Neural progenitor cell (in vitro differentiated cells): ENCODE measurements at regions not wholly inside any gene's neighbourhood (a gene's known extent, or its start where the extent isn't known, plus 50 kb on each side); places are given as distances from the start of the nearest gene placed in this dataset.

Experiments used
- DNase-seq: peaks from one replicate; pipeline ENCODE4 v3.0.0-alpha.2; 2016; ENCODE audit warnings: low spot score
- H2AFZ ChIP-seq: fragments of 200-600 bp; sonication (generic); replicated peaks from 2 replicates; pipeline ENCODE4 v1.6.1; 2016; ENCODE audit warnings: antibody characterized with exemption
- H3F3A ChIP-seq: fragments of 200-600 bp; sonication (generic); 2 replicates; pipeline ENCODE4 v1.6.1; 2016; ENCODE audit warnings: antibody characterized with exemption, low read depth
- H3K27ac ChIP-seq: fragments of 200-600 bp; sonication (generic); 2 replicates; pipeline ENCODE4 v1.5.1; 2016; ENCODE audit warnings: mild to moderate bottlenecking
- H3K27me3 ChIP-seq: fragments of 200-600 bp; sonication (generic); 2 replicates; pipeline ENCODE4 v1.6.1; 2016; ENCODE audit warnings: mild to moderate bottlenecking, moderate library complexity
- H3K36me3 ChIP-seq: fragments of 200-600 bp; sonication (generic); 2 replicates; pipeline ENCODE4 v1.5.1; 2016
- H3K4me1 ChIP-seq: fragments of 200-600 bp; sonication (generic); 2 replicates; pipeline ENCODE4 v1.6.1; 2016; ENCODE audit warnings: mixed run types
- H3K4me2 ChIP-seq: fragments of 200-600 bp; sonication (generic); 2 replicates; pipeline ENCODE4 v1.6.1; 2016
- H3K4me3 ChIP-seq: fragments of 200-600 bp; sonication (generic); 2 replicates; pipeline ENCODE4 v1.5.1; 2016
- H3K79me2 ChIP-seq: fragments of 200-600 bp; sonication (generic); 2 replicates; pipeline ENCODE4 v1.6.1; 2016; ENCODE audit warnings: low read depth
- H3K9ac ChIP-seq: fragments of 200-600 bp; sonication (generic); 2 replicates; pipeline ENCODE4 v1.6.1; 2016
- H3K9me3 ChIP-seq: fragments of 200-600 bp; sonication (generic); 2 replicates; pipeline ENCODE4 v1.5.1; 2016; ENCODE audit warnings: low read depth
- H4K20me1 ChIP-seq: fragments of 200-600 bp; sonication (generic); 2 replicates; pipeline ENCODE4 v1.6.1; 2016; ENCODE audit warnings: low read depth
- H3K27ac Mint-ChIP-seq: 3 replicates; pipeline ENCODE4 v1.8.0; 2021; ENCODE audit warnings: mixed read lengths
- H3K27me3 Mint-ChIP-seq: 2 replicates; pipeline ENCODE4 v1.8.0; 2022; ENCODE audit warnings: low read depth, mild to moderate bottlenecking, inconsistent platforms, moderate library complexity, mixed read lengths; ENCODE audit not compliant: insufficient read depth
- H3K36me3 Mint-ChIP-seq: 3 replicates; pipeline ENCODE4 v1.8.0; 2021; ENCODE audit warnings: mixed read lengths
- H3K4me1 Mint-ChIP-seq: 3 replicates; pipeline ENCODE4 v1.8.0; 2021; ENCODE audit warnings: mixed read lengths
- H3K4me3 Mint-ChIP-seq: 3 replicates; pipeline ENCODE4 v1.8.0; 2021; ENCODE audit warnings: mild to moderate bottlenecking, moderate library complexity, mixed read lengths
- H3K9me3 Mint-ChIP-seq: 3 replicates; pipeline ENCODE4 v1.8.0; 2020; ENCODE audit warnings: mixed read lengths
- EZH2 ChIP-seq: fragments of 200-600 bp; sonication (generic); IDR thresholded peaks from 2 replicates; pipeline ENCODE4 v1.6.1; 2017; ENCODE audit warnings: antibody characterized with exemption, mild to moderate bottlenecking, moderate library complexity
- EZH2phosphoT487 ChIP-seq: fragments of 200-600 bp; sonication (generic); IDR thresholded peaks from 2 replicates; pipeline ENCODE4 v1.6.1; 2017; ENCODE audit warnings: antibody characterized with exemption
- TF ChIP-seq, protein P1 (sequence below): fragments of 200-600 bp; sonication (generic); IDR thresholded peaks from 2 replicates; pipeline ENCODE4 v1.5.1; 2017; ENCODE audit warnings: antibody characterized with exemption, mild to moderate bottlenecking

DNA sequence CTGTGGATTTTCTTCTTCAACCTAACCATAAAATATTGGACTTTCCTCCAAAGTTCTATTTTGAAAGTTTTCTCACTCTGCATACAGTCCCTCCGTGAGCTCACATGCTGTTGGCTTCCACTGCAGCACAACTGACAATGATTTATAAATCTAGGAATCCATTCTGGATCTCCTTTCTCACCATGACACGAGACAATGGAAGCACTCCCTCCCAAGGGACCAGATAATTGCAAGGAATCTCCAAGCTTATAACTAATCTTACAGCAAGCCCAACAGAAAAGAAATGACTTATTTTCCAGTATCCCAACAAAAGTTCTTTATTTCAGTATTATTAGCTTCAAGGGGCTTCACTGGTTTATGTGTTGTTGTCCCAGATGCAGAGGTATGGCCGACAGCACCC is 729.0 kb downstream of the RFPL4B start:
- Histone ChIP-seq H3K27ac (no peak overlapping the region), H3K9ac (no peak overlapping the region), H3K4me1 (no peaks in the 10 kb centered on the region), H3K36me3 (no peaks in the 10 kb centered on the region), H3K4me3 (no peak overlapping the region), H3K79me2 (no peaks in the 10 kb centered on the region), H2AFZ (peak overlapping the region; percentile 23), H3K9me3 (no peaks in the 10 kb centered on the region), H3K4me2 (no peak overlapping the region), H4K20me1 (no peaks in the 10 kb centered on the region), H3K27me3 (no peaks in the 10 kb centered on the region), H3F3A (no peaks in the 10 kb centered on the region)
- no peak for DNase-seq
- Mint-ChIP-seq H3K9me3 (no peaks in the 10 kb centered on the region), H3K4me3 (no peak overlapping the region), H3K4me1 (peaks cover 4% of the 10 kb centered on the region), H3K36me3 (no peaks in the 10 kb centered on the region), H3K27ac (no peak overlapping the region), H3K27me3 (no peaks in the 10 kb centered on the region)
- no peak for TF ChIP-seq EZH2
- TF ChIP-seq, protein P1, sequence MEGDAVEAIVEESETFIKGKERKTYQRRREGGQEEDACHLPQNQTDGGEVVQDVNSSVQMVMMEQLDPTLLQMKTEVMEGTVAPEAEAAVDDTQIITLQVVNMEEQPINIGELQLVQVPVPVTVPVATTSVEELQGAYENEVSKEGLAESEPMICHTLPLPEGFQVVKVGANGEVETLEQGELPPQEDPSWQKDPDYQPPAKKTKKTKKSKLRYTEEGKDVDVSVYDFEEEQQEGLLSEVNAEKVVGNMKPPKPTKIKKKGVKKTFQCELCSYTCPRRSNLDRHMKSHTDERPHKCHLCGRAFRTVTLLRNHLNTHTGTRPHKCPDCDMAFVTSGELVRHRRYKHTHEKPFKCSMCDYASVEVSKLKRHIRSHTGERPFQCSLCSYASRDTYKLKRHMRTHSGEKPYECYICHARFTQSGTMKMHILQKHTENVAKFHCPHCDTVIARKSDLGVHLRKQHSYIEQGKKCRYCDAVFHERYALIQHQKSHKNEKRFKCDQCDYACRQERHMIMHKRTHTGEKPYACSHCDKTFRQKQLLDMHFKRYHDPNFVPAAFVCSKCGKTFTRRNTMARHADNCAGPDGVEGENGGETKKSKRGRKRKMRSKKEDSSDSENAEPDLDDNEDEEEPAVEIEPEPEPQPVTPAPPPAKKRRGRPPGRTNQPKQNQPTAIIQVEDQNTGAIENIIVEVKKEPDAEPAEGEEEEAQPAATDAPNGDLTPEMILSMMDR: no peak
- TF ChIP-seq EZH2phosphoT487: no peak

DNA sequence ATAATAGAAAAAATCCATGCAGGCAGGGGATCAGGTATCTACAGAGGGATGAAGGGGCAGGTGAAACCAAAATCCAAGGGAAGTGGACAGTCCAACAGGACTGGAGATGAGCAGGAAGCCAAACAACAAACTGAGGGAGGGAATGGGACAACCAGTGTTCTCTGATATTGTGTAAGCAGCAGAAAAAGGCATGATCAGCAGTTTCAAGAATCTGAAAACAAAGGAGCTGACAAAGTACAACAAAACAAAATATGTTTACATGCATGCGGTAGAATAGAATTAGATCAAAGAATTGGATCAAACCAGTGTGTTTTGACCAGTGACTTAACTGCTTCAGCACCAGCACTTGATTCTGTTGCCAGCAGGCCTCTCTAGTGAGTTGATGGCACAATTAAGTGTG is 729.7 kb downstream of the RFPL4B start:
- no peak overlapping the region for H2AFZ ChIP-seq
- H3K27me3 ChIP-seq: no peaks in the 10 kb centered on the region
- H3K36me3 ChIP-seq: no peaks in the 10 kb centered on the region
- H3K4me3 Mint-ChIP-seq: no peak overlapping the region
- no peak overlapping the region for H3K27ac ChIP-seq
- peaks cover 3% of the 10 kb centered on the region for H3K36me3 Mint-ChIP-seq
- H3K27me3 Mint-ChIP-seq: peaks cover 3% of the 10 kb centered on the region
- no peak overlapping the region for H3K4me3 ChIP-seq
- no peak overlapping the region for H3K9ac ChIP-seq
- H3K4me1 ChIP-seq: no peaks in the 10 kb centered on the region
- H4K20me1 ChIP-seq: no peaks in the 10 kb centered on the region
- DNase-seq: no peak
- no peaks in the 10 kb centered on the region for H3F3A ChIP-seq
- H3K79me2 ChIP-seq: no peaks in the 10 kb centered on the region
- peaks cover 7% of the 10 kb centered on the region for H3K4me1 Mint-ChIP-seq
- TF ChIP-seq EZH2phosphoT487: no peak
- TF ChIP-seq EZH2: no peak
- TF ChIP-seq, protein P1: no peak
- H3K27ac Mint-ChIP-seq: peak overlapping the region; percentile 16
- no peaks in the 10 kb centered on the region for H3K9me3 ChIP-seq
- H3K4me2 ChIP-seq: no peak overlapping the region
- H3K9me3 Mint-ChIP-seq: no peaks in the 10 kb centered on the region

DNA sequence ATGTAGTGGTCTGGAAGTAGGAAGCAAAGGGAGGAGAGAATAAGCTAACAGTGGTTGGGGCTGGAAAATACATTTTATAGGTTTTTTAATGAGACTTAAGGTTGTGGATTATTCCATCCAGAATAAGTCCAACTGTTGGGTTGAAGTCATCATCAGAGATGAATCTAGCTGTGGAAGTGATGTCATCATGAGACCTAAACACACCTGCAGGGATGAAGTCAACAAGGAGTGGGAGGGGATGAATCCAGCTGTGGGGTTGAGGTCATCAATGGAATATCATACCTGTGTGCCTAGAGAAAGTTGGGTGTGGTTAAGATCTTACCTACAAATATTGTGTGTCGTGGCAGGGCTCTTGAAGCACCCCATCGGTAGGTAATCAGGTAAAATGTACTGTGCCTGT is 730.7 kb downstream of the RFPL4B start:
- Histone ChIP-seq H4K20me1 (no peaks in the 10 kb centered on the region), H2AFZ (no peak overlapping the region), H3K4me1 (no peaks in the 10 kb centered on the region), H3K36me3 (no peaks in the 10 kb centered on the region), H3K9me3 (no peaks in the 10 kb centered on the region), H3K27me3 (no peaks in the 10 kb centered on the region), H3K9ac (no peak overlapping the region), H3F3A (no peaks in the 10 kb centered on the region), H3K27ac (no peak overlapping the region), H3K4me2 (no peak overlapping the region), H3K79me2 (no peaks in the 10 kb centered on the region), H3K4me3 (no peak overlapping the region)
- TF ChIP-seq, protein P1: no peak
- TF ChIP-seq EZH2phosphoT487: no peak
- TF ChIP-seq EZH2: no peak
- Mint-ChIP-seq H3K4me3 (no peak overlapping the region), H3K4me1 (peaks cover 7% of the 10 kb centered on the region), H3K27me3 (peaks cover 3% of the 10 kb centered on the region), H3K9me3 (no peaks in the 10 kb centered on the region), H3K36me3 (peaks cover 3% of the 10 kb centered on the region), H3K27ac (no peak overlapping the region)
- no peak for DNase-seq

DNA sequence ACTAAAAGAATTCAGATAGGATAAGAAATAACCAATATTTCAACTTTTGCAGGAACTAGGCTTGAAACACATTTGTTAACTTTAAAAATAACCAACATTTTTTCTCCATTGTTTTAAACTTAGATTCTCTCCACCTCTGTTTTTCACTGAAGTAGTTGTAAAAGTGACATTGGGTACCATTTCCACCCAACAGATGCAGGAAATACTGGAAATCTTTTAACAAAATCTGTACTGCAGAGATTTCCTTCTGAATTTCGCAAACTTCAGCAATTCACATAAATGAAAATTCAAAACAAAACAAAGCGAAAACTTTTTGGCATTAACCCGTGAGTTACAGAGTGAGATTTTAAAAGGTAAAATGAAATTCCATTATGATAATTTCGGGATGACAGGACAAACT is 731.7 kb downstream of the RFPL4B start:
- Histone ChIP-seq H3K4me3 (no peak overlapping the region), H3K27me3 (no peaks in the 10 kb centered on the region), H3K9me3 (no peaks in the 10 kb centered on the region), H3K36me3 (no peaks in the 10 kb centered on the region), H3K4me1 (no peaks in the 10 kb centered on the region), H3K9ac (no peak overlapping the region), H3F3A (no peaks in the 10 kb centered on the region), H2AFZ (no peak overlapping the region), H3K79me2 (no peaks in the 10 kb centered on the region), H3K4me2 (no peak overlapping the region), H3K27ac (no peak overlapping the region), H4K20me1 (no peaks in the 10 kb centered on the region)
- TF ChIP-seq EZH2 (no peak), EZH2phosphoT487 (no peak)
- TF ChIP-seq, protein P1: no peak
- peaks cover 7% of the 10 kb centered on the region for H3K4me1 Mint-ChIP-seq
- no peak for DNase-seq
- H3K27ac Mint-ChIP-seq: no peak overlapping the region
- H3K9me3 Mint-ChIP-seq: no peaks in the 10 kb centered on the region
- no peak overlapping the region for H3K4me3 Mint-ChIP-seq
- peaks cover 3% of the 10 kb centered on the region for H3K27me3 Mint-ChIP-seq
- H3K36me3 Mint-ChIP-seq: peaks cover 3% of the 10 kb centered on the region
